GM18505 (cell line): ENCODE measurements at regions not wholly inside any gene's neighbourhood (a gene's known extent, or its start where the extent isn't known, plus 50 kb on each side); places are given as distances from the start of the nearest gene placed in this dataset.
"Not testable (repeated sequence)": the region's sequence is repeated elsewhere in the genome, so short reads cannot be mapped to it uniquely, and the experiment has no call there.

Experiments used
- ATAC-seq: cut with Tn5 transposase; IDR thresholded peaks from one replicate; pipeline ENCODE4 v1.9.1; 2021; ENCODE audit not compliant: unreplicated experiment
- POLR2A ChIP-seq: IDR thresholded peaks from 4 replicates; pipeline ENCODE4 v1.6.1; 2011; ENCODE audit warnings: borderline replicate concordance; ENCODE audit not compliant: insufficient read depth, insufficient read length; ENCODE audit errors: extremely low read depth

DNA sequence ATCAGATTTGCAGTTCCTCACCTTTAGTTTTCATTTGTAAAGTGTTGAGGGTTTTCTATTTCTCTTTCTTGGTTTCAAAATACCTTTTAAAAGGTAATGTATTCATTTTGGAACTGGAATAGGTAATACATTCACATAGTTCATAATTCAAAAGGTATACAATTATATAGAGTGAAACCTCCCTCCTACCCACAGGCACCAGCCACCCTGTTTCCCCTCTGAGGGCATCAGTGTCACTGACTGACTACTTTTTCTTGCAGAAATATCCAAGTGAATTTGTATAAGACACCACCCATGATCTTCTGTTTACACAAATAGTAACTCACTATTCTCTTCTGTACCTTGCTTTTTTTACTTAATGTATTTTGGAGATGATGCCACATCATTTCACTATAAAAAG lies 139.6 kb upstream of the EGLN3 start:
- no peak for TF ChIP-seq POLR2A
- ATAC-seq = no peak

- ATAC-seq = no peak
- TF ChIP-seq POLR2A = no peak
Measured at GRCh38 chr14:34088914-34089313, 138.0 kb upstream of the EGLN3 start.

- no peak for ATAC-seq
- TF ChIP-seq POLR2A = no peak
Measured at GRCh38 chr14:34087571-34087970, 136.7 kb upstream of the EGLN3 start.

- ATAC-seq = no peak
- no peak for TF ChIP-seq POLR2A
Measured at GRCh38 chr14:34086223-34086757, 135.4 kb upstream of the EGLN3 start.

DNA sequence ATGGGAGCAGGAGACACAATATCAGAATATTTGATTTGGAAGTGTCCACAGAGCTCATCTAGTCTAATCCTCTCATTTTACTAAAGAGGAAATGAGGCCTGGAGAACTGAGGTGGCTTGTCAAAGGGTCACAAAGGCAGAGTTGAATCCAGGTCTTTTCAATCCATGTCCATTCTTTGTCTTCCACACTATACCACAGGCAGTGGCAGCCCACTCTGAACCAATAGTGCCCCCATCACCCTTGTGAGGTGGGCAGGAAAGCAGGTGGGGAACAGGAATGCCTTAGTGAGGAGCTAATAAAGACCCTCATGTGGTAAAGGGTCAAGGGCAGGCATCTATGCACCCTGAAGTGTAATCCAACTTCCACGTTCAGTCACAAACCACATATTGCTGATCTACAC lies 134.8 kb upstream of the EGLN3 start:
- no peak for ATAC-seq

DNA sequence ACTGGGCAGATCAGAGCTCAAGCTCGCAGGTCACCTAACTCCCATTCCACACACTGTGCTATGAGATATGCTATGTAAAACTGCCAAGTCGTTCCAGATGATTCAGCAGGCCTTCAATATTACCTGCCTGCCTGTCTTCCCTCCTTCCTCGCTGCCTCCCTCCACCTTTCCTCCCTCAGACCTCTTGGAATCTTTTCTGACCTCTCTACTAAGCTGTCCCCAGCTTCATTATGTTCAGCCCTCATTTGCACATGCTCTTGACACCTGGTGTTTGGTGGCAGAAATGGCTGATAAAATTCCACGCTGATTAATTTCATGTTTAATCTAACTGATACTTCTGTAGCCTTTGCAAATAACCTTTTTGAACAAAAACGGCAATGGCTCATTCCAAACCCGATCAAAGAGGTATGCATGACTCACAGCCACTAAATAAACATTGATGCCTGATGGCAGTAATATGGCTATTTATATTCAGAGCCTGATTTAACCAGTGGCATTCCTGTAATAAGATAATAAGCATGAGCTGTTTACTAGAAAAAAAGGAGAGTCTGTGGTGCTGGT lies 130.8 kb upstream of the EGLN3 start:
- no peak for TF ChIP-seq POLR2A
- ATAC-seq = no peak

More for the DNA sequence above, 134.8 kb upstream of the EGLN3 start:
- no peak for TF ChIP-seq POLR2A

GRCh38 chr14:34081101-34081575 lies 130.3 kb upstream of the EGLN3 start:
- no peak for ATAC-seq
- TF ChIP-seq POLR2A = no peak

DNA sequence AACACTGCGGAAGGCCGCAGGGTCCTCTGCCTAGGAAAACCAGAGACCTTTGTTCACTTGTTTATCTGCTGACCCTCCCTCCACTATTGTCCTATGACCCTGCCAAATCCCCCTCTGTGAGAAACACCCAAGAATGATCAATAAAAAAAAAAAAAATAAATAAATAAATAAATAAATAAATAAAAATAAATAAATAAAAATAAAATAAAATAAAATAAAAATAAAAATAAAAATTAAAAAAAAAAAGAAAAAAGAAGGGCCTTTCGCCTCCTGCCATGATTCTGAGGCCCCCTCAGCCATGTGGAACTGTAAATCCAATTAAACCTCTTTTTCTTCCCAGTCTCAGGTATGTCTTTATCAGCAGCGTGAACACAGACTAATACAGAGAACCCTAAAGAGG lies 128.8 kb upstream of the EGLN3 start:
- ATAC-seq = not testable (repeated sequence)

- TF ChIP-seq POLR2A = no peak
- no peak for ATAC-seq
Measured at GRCh38 chr14:34078117-34078743, 127.4 kb upstream of the EGLN3 start.

GRCh38 chr14:34075826-34076225 lies 125.0 kb upstream of the EGLN3 start:
- ATAC-seq = no peak
- TF ChIP-seq POLR2A = no peak

DNA sequence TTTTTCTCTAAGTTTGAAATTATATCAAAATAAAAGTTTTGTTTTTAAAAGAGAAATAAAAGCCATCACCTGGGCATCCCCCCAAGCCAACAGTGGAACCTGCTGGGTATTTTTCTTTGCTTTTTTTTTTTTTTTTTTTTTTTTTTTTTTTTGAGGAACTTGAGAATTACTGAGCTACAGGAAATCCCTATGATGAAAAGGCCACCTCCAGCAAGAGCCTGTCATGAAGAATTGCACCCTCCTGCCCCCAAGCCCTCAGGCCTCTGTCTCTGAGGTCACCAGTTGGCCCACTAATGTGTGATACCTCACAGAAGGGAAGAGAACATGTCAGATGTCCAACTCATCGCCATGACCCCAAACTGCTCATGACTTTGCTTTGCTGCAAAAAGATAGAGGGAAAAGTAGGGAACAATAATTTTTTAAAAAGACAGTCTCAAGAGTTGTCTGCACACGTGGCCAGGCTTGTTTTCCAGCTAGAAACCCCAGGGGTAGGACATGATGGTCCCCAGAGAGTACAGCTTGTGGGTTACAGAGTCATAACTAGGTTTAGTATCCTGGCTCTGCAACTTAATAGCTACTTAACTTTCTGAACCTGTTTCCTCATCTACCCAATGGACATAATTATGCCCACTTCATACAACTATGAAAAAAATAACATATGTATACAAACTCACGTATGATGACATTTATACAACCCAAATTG lies 124.3 kb upstream of the EGLN3 start:
- no peak for TF ChIP-seq POLR2A
- peak; percentile 73 for ATAC-seq

- TF ChIP-seq POLR2A = no peak
- ATAC-seq = no peak
Measured at GRCh38 chr14:34072921-34073320, 122.0 kb upstream of the EGLN3 start.

DNA sequence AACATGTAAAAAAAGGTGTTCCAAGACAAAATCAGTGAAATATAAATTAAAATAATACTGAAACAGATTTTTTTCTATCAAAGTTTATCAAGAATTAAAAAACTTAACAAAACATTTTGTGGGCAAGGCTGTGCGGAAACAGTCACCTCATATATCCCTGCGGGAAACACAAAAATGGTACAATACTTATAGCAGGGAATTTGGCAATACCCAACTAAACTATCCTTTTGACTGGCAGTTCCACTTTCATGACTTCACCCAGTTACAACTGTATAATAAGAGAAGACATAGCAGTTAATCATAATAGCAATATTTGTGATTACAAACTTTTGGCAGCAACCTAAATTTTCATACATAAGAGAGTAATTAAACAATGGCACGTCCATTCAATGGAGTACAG lies 121.5 kb upstream of the EGLN3 start:
- no peak for TF ChIP-seq POLR2A
- ATAC-seq = no peak

DNA sequence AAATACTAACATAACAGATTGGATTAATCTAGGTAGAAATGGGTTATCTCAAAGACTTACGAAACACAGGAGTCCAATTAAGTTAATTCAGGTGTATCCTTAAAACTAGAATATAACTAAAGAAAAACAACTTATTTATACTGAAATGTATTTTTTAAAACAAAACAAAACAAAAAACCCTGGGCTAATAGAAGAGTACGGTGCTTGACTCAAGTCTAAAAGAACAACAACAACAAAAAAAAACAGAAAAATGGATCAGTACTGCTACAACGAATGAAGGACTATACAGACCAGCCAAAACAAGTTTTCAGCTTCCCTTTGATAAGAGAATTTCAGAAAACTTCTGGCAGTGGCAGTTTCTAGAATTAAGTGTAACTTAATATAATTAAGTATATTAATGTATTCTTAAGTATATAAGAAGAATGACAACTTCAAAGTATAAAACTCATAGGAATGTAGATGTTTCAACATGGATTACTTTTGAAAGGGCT lies 120.1 kb upstream of the EGLN3 start:
- TF ChIP-seq POLR2A = no peak
- no peak for ATAC-seq

GRCh38 chr14:34069854-34070582 lies 119.1 kb upstream of the EGLN3 start:
- ATAC-seq = no peak
- no peak for TF ChIP-seq POLR2A
